Endothelial cell of umbilical vein (primary cell): ENCODE measurements at regions not wholly inside any gene's neighbourhood (a gene's known extent, or its start where the extent isn't known, plus 50 kb on each side); places are given as distances from the start of the nearest gene placed in this dataset.

ENCODE experiments used
- BruUV-seq: library from RNA; stranded (reverse); fragments of 400-500 nt; replicated peaks from 2 replicates; lab custom pipeline; 2021; lab: Mats Ljungman, UMichigan
- CTCF ChIA-PET: fragments of 300-600, 350-600 bp; sonication (Branson Sonifier 250); formaldehyde crosslinking; loops from one replicate; lab custom pipeline; 2021; ENCODE audit warnings: antibody characterized with exemption, inconsistent platforms; lab: Charles Lee
- POLR2A ChIA-PET: fragments of 300-600, 350-600 bp; sonication (Branson Sonifier 250); formaldehyde crosslinking; loops from one replicate; lab custom pipeline; 2021; ENCODE audit warnings: antibody characterized with exemption, inconsistent platforms; lab: Charles Lee
- DNase-seq: peaks from one replicate; pipeline ENCODE4 v3.0.0-alpha.2; 2011; ENCODE audit warnings: low read depth, low spot score
- FAIRE-seq: peaks from 2 replicates; lab custom pipeline; 2011; peaks lifted over from hg19 to GRCh38; lab: Jason Lieb, UNC
- H2AFZ ChIP-seq: 2 replicates; pipeline ENCODE4 v1.6.0; 2012; ENCODE audit warnings: low read depth, low read length, control low read depth, inconsistent platforms
- H3K27ac ChIP-seq: 2 replicates; pipeline ENCODE4 v1.5.1; 2011; ENCODE audit warnings: low read depth, mild to moderate bottlenecking, control low read depth, low read length, moderate library complexity; ENCODE audit not compliant: insufficient read depth
- H3K27me3 ChIP-seq, 2 experiments: 2 replicates each; pipeline versions ENCODE4 v1.6.0 to v1.6.1; 2011; ENCODE audit warnings: low read length in 2 of 2, mixed read lengths in 1 of 2; ENCODE audit not compliant: control insufficient read depth in 2 of 2, insufficient read depth in 2 of 2
- H3K36me3 ChIP-seq, 2 experiments: 2 replicates in 1 of 2; 3 replicates in 1 of 2; pipeline ENCODE4 v1.5.1; 2011; ENCODE audit warnings: low read length in 2 of 2, mild to moderate bottlenecking in 1 of 2, moderate library complexity in 1 of 2; ENCODE audit not compliant: control insufficient read depth in 2 of 2, insufficient read depth in 2 of 2; ENCODE audit errors: extremely low read depth in 1 of 2
- H3K4me1 ChIP-seq: 3 replicates; pipeline ENCODE4 v1.5.1; 2011; ENCODE audit warnings: mild to moderate bottlenecking, low read length; ENCODE audit not compliant: control insufficient read depth, insufficient read depth; ENCODE audit errors: extremely low read depth
- H3K4me2 ChIP-seq: 2 replicates; pipeline ENCODE4 v1.6.1; 2011; ENCODE audit warnings: low read length, control low read depth, mixed read lengths; ENCODE audit not compliant: insufficient read depth
- H3K4me3 ChIP-seq, 3 experiments: fragments of 200-600 bp in 1 of 3; sonication (generic), shearing (Covaris generic) in 1 of 3; replicated peaks in 1 of 3; 2 replicates each; pipeline ENCODE4 v1.5.1; 2011 to 2016; ENCODE audit warnings: control low read depth in 3 of 3, low read length in 3 of 3, mild to moderate bottlenecking in 2 of 3, inconsistent platforms in 1 of 3, low read depth in 1 of 3, moderate library complexity in 1 of 3; ENCODE audit not compliant: insufficient read depth in 1 of 3
- H3K79me2 ChIP-seq: 2 replicates; pipeline ENCODE4 v1.6.0; 2012; ENCODE audit warnings: low read length, inconsistent platforms; ENCODE audit not compliant: control insufficient read depth, insufficient read depth
- H3K9ac ChIP-seq: replicated peaks from 2 replicates; pipeline ENCODE3; 2011; ENCODE audit warnings: low read length, control low read depth; ENCODE audit not compliant: insufficient read depth; ENCODE audit errors: extremely low read depth
- H3K9me1 ChIP-seq: replicated peaks from 3 replicates; pipeline ENCODE4 v1.6.0; 2011; ENCODE audit warnings: mild to moderate bottlenecking, low read length; ENCODE audit not compliant: control insufficient read depth, insufficient read depth; ENCODE audit errors: extremely low read depth
- H3K9me3 ChIP-seq: replicated peaks from 2 replicates; pipeline ENCODE4 v1.5.1; 2012; ENCODE audit warnings: low read length, inconsistent platforms; ENCODE audit not compliant: control insufficient read depth, insufficient read depth
- H4K20me1 ChIP-seq: replicated peaks from 2 replicates; pipeline ENCODE3; 2011; ENCODE audit warnings: mild to moderate bottlenecking, low read length; ENCODE audit not compliant: control insufficient read depth, insufficient read depth; ENCODE audit errors: extremely low read depth
- EZH2 ChIP-seq: IDR thresholded peaks from 2 replicates; pipeline ENCODE4 v1.6.1; 2012; ENCODE audit warnings: borderline replicate concordance, low read depth, mild to moderate bottlenecking, moderate library complexity, low read length, inconsistent platforms; ENCODE audit not compliant: severe bottlenecking
- FOS ChIP-seq: IDR thresholded peaks from 2 replicates; pipeline ENCODE4 v1.6.1; 2011; ENCODE audit warnings: mild to moderate bottlenecking, low read length, moderate library complexity, borderline replicate concordance; ENCODE audit not compliant: insufficient read depth
- GATA2 ChIP-seq: IDR thresholded peaks from 2 replicates; pipeline ENCODE4 v1.7.0; 2011; ENCODE audit warnings: low read depth, mild to moderate bottlenecking, moderate library complexity, mixed read lengths, low read length; ENCODE audit not compliant: insufficient read length, insufficient read depth
- JUN ChIP-seq: IDR thresholded peaks from 2 replicates; pipeline ENCODE4 v1.6.1; 2011; ENCODE audit warnings: borderline replicate concordance, low read depth; ENCODE audit not compliant: insufficient read length, insufficient read depth
- MYC ChIP-seq: IDR thresholded peaks from one replicate; pipeline ENCODE4 v1.6.1; 2011; ENCODE audit warnings: mild to moderate bottlenecking, low read depth, low read length
- POLR2A ChIP-seq: IDR thresholded peaks from 2 replicates; pipeline ENCODE4 v1.6.1; 2012; ENCODE audit warnings: low read depth, mild to moderate bottlenecking, control low read depth, low read length
- POLR2AphosphoS5 ChIP-seq: IDR thresholded peaks from 2 replicates; pipeline ENCODE4 v1.6.1; 2012; ENCODE audit warnings: low read depth, mild to moderate bottlenecking, control low read depth, low read length, moderate library complexity; ENCODE audit not compliant: insufficient read depth
- dilution Hi-C: fragments of 300-500 bp; cut with MboI; formaldehyde crosslinking; loops from one replicate; pipeline ENCODE4 v1.15.0; 2019; ENCODE audit warnings: low sequenced_read_pairs; ENCODE audit not compliant: extremely low pct_ligation_motif_present
- intact Hi-C: fragments of 100-400 bp; cut with micrococcal nuclease; formaldehyde crosslinking; loops from one replicate; pipeline ENCODE4 v1.10.0; 2022
- TF ChIP-seq, protein P1 (sequence below): IDR thresholded peaks from 2 replicates; pipeline ENCODE4 v1.6.1; 2011; ENCODE audit not compliant: insufficient read depth, insufficient read length
- TF ChIP-seq, protein P2 (sequence below), 2 donors: IDR thresholded peaks; 1 replicate in 1 of 2; 2 replicates in 1 of 2; pipeline ENCODE4 v1.5.1; 2011; ENCODE audit warnings: low read length in 2 of 2, mild to moderate bottlenecking in 2 of 2, moderate library complexity in 2 of 2, control low read depth in 1 of 2, inconsistent platforms in 1 of 2, low read depth in 1 of 2; ENCODE audit not compliant: insufficient read depth in 1 of 2; ENCODE audit errors: extremely low read depth in 1 of 2

DNA sequence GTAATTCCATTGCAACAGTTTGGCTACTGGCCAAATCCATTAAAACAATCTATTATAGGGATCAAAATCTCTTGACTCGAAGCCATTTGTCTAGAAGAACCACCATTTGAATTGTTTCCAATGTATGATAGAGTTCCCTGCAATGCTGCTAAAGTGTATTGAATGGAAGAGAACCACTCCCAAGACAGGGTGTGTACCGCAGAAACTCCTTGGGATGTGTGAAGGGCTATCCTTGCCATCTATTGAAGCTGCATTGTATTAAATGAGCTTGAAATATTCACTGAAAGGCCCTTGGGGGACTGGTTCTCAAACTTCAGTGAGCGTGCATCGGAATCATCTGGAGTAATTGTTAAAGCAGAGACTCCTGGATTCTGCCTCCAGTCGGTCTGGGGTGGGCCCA, 260.4 kb upstream of the MEIS1 start:
- Histone ChIP-seq H3K4me1 (no peaks in the 10 kb centered on the region), H4K20me1 (no peaks in the 10 kb centered on the region), H3K9me1 (no peaks in the 10 kb centered on the region), H3K9ac (no peak overlapping the region), H3K27me3 (no peaks in the 10 kb centered on the region), H3K4me2 (no peak overlapping the region), H3K79me2 (no peaks in the 10 kb centered on the region), H3K27ac (no peak overlapping the region), H3K4me3 (no peak overlapping the region), H2AFZ (no peak overlapping the region), H3K9me3 (no peaks in the 10 kb centered on the region), H3K36me3 (no peaks in the 10 kb centered on the region)
- ChIA-PET POLR2A (no interaction called here), CTCF (no interaction called here)
- intact Hi-C loops (no loop called here), dilution Hi-C loops (no loop called here)
- DNase-seq (no peak), FAIRE-seq (no peak)
- TF ChIP-seq POLR2A: no peak
- TF ChIP-seq, protein P1, sequence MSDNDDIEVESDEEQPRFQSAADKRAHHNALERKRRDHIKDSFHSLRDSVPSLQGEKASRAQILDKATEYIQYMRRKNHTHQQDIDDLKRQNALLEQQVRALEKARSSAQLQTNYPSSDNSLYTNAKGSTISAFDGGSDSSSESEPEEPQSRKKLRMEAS: no peak
- TF ChIP-seq JUN: no peak
- no peak for TF ChIP-seq POLR2AphosphoS5
- TF ChIP-seq FOS: no peak
- TF ChIP-seq, protein P2, sequence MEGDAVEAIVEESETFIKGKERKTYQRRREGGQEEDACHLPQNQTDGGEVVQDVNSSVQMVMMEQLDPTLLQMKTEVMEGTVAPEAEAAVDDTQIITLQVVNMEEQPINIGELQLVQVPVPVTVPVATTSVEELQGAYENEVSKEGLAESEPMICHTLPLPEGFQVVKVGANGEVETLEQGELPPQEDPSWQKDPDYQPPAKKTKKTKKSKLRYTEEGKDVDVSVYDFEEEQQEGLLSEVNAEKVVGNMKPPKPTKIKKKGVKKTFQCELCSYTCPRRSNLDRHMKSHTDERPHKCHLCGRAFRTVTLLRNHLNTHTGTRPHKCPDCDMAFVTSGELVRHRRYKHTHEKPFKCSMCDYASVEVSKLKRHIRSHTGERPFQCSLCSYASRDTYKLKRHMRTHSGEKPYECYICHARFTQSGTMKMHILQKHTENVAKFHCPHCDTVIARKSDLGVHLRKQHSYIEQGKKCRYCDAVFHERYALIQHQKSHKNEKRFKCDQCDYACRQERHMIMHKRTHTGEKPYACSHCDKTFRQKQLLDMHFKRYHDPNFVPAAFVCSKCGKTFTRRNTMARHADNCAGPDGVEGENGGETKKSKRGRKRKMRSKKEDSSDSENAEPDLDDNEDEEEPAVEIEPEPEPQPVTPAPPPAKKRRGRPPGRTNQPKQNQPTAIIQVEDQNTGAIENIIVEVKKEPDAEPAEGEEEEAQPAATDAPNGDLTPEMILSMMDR (IDR thresholded peaks at IDR 0.05; ENCODE audit: extremely low read depth in 1 of 2, insufficient read depth in 1 of 2, low read depth in 1 of 2, low read length in 2 of 2): no peak
- TF ChIP-seq EZH2: no peak
- no peak for TF ChIP-seq MYC
- no peak for TF ChIP-seq GATA2
- no TSS peak for BruUV-seq
